Esophagus squamous epithelium (tissue), 4 donors: ENCODE measurements at regions not wholly inside any gene's neighbourhood (a gene's known extent, or its start where the extent isn't known, plus 50 kb on each side); places are given as distances from the start of the nearest gene placed in this dataset.

ENCODE experiments used
- CTCF ChIP-seq, 6 experiments: fragments of 450-650 bp in 4 of 6; fragments of 200-600 bp in 2 of 6; sonication (generic) in 2 of 6; IDR thresholded peaks; one replicate each; pipeline ENCODE4 v1.5.1; 2016 to 2019; ENCODE audit warnings: antibody characterized with exemption in 6 of 6, mild to moderate bottlenecking in 4 of 6, moderate library complexity in 4 of 6
- POLR2A ChIP-seq, 4 donors: fragments of 450-650 bp; IDR thresholded peaks; one replicate each; pipeline ENCODE4 v1.6.1; 2017; ENCODE audit warnings: antibody characterized with exemption in 4 of 4, mild to moderate bottlenecking in 4 of 4, moderate library complexity in 3 of 4

GRCh38 chr1:208923456-208923855 lies 660.1 kb upstream of the CAMK1G start:
- no peak for TF ChIP-seq CTCF (IDR thresholded peaks at IDR 0.05)
- TF ChIP-seq POLR2A (IDR thresholded peaks at IDR 0.05): no peak
